ENCODE measurements at regions not wholly inside any gene's neighbourhood (a gene's known extent, or its start where the extent isn't known, plus 50 kb on each side); places are given as distances from the start of the nearest gene placed in this dataset.
"Not testable (repeated sequence)": the region's sequence is repeated elsewhere in the genome, so short reads cannot be mapped to it uniquely, and the experiment has no call there.

DNA sequence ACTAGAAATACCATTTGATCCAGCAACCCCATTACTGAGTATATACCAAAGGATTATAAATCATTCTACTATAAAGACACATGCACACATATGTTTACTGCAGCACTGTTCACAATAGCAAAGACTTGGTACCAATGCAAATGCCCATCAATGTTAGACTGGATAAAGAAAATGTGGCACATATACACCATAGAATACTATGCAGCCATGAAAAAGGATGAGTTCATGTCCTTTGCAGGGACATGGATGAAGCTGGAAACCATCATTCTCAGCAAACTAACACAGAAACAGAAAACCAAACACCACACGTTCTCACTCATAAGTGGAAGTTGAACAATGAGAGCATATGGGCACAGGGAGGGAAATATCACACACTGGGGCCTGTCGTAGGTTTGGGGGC lies 106.0 kb downstream of the SPATA18 start:
- DNase-seq (ENCODE audit: low spot score); in situ Hi-C loops (cut with MboI; ENCODE audit: low pct_unique_long_range_greater_than_20kb, low sequenced_read_pairs, unreplicated experiment): not testable (repeated sequence)

DNA sequence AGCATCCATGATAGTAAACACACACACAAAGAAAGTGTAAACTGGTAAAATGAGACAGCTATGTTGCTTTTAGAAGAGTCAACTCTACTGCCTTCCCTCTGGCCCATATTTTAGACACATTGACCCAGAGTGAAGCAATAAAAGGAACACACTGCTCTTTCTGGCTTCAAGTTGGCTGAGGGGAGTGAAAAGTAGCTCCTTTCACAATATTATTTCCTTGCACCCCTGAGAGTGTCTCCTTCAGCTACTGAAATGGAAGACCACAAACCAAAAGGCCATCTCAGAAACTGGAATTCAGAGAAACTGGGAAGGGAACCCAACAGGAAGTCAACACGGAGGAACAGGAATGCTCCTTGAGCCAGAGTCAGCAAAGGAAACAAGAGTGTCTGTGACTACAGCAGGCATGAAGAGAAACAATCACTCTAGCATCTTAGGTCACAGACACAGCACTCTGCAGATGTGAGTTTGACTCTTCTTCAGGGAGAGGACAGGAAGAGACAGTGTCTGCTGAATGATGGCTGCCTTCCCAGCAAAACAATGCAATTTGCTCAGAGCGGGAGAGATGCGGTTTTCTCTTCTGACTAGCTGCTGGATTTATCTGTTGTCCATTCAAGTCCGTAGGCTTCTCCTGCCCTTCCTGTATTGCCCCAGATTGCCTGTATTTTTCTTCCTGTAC lies 106.7 kb downstream of the SPATA18 start:
- TF ChIP-seq, protein P1, sequence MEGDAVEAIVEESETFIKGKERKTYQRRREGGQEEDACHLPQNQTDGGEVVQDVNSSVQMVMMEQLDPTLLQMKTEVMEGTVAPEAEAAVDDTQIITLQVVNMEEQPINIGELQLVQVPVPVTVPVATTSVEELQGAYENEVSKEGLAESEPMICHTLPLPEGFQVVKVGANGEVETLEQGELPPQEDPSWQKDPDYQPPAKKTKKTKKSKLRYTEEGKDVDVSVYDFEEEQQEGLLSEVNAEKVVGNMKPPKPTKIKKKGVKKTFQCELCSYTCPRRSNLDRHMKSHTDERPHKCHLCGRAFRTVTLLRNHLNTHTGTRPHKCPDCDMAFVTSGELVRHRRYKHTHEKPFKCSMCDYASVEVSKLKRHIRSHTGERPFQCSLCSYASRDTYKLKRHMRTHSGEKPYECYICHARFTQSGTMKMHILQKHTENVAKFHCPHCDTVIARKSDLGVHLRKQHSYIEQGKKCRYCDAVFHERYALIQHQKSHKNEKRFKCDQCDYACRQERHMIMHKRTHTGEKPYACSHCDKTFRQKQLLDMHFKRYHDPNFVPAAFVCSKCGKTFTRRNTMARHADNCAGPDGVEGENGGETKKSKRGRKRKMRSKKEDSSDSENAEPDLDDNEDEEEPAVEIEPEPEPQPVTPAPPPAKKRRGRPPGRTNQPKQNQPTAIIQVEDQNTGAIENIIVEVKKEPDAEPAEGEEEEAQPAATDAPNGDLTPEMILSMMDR (IDR thresholded peaks at IDR 0.05; ENCODE audit: extremely low read depth, insufficient read depth, missing control alignments), result no peak
- no peak for DNase-seq (ENCODE audit: low spot score)
- in situ Hi-C loops (cut with MboI; ENCODE audit: low pct_unique_long_range_greater_than_20kb, low sequenced_read_pairs, unreplicated experiment), result no loop called here

DNA sequence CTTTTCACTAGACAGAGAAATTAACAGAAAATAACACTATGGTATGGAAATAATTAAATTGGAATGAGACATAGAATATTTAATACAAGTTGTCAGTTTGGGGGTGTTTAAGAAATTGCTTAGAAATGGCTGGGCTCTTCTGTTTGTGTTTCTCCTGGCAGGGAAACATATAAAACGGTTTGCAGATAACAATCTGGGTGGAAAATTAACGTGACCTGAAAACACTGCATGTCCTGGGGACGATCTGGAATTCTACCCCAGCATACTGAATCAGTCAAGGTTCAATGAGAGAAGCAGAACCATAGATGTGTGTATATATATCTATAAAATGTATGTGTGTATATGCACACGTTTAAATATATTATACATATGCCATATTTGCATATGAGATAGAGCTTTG lies 109.8 kb downstream of the SPATA18 start:
- in situ Hi-C loops (cut with MboI; ENCODE audit: low pct_unique_long_range_greater_than_20kb, low sequenced_read_pairs, unreplicated experiment), result no loop called here
- TF ChIP-seq, protein P1 (IDR thresholded peaks at IDR 0.05; ENCODE audit: extremely low read depth, insufficient read depth, missing control alignments), result no peak
- DNase-seq (ENCODE audit: low spot score), result no peak

DNA sequence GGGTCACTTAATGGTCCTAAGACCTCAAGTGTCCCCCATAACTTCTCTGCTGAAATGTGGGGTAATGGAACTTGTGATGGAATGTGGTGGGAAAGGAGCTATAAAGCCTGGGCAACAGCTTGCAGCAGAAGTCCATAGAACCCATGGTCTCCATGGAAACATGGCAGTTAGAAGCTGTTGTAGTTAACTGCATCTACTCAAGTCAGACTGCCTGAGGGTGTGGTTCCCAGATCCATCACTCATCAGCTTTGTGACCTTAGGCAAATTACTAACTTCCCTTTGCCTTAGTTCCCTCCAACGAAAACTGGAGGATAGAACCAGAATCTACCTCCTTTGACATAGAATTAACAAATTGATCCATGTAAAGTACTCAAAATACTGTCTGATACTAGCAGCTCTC lies 113.0 kb downstream of the SPATA18 start:
- TF ChIP-seq, protein P1 (IDR thresholded peaks at IDR 0.05; ENCODE audit: extremely low read depth, insufficient read depth, missing control alignments), result no peak
- in situ Hi-C loops (cut with MboI; ENCODE audit: low pct_unique_long_range_greater_than_20kb, low sequenced_read_pairs, unreplicated experiment), result no loop called here
- no peak for DNase-seq (ENCODE audit: low spot score)

GRCh38 chr4:52172166-52172565 lies 121.1 kb downstream of the SPATA18 start:
- TF ChIP-seq, protein P1 (IDR thresholded peaks at IDR 0.05; ENCODE audit: extremely low read depth, insufficient read depth, missing control alignments), result no peak
- in situ Hi-C loops (cut with MboI; ENCODE audit: low pct_unique_long_range_greater_than_20kb, low sequenced_read_pairs, unreplicated experiment), result no loop called here
- DNase-seq (ENCODE audit: low spot score), result no peak

- no peak for DNase-seq (ENCODE audit: low spot score)
- TF ChIP-seq, protein P1 (IDR thresholded peaks at IDR 0.05; ENCODE audit: extremely low read depth, insufficient read depth, missing control alignments), result no peak
- in situ Hi-C loops (cut with MboI; ENCODE audit: low pct_unique_long_range_greater_than_20kb, low sequenced_read_pairs, unreplicated experiment), result no loop called here
Observed at GRCh38 chr4:52173470-52174045, 122.5 kb downstream of the SPATA18 start.

DNA sequence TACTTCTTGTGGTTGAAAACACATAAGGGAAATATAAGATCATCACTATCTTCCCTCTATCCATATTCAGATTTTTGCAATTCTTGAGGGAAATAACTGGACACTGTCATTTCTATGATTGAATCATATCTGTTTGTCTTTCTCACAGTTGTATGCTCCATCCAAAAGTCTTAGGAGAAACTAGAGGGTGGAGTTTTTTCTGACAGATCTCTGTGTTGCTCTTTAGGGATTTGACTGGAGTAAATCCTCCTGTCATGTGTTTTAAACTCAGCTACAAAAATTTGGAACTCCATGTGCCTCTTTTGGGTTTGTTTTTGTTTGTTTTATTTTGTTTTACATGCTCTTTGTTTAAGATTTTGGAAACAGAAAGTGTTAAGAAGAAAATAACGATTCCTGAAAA lies 136.5 kb downstream of the SPATA18 start:
- in situ Hi-C loops (cut with MboI; ENCODE audit: low pct_unique_long_range_greater_than_20kb, low sequenced_read_pairs, unreplicated experiment), result no loop called here
- TF ChIP-seq, protein P1 (IDR thresholded peaks at IDR 0.05; ENCODE audit: extremely low read depth, insufficient read depth, missing control alignments), result no peak
- DNase-seq (ENCODE audit: low spot score), result no peak

Data from GM13977 (cell line).